ENCODE measurements at regions not wholly inside any gene's neighbourhood (a gene's known extent, or its start where the extent isn't known, plus 50 kb on each side); places are given as distances from the start of the nearest gene placed in this dataset.

DNA sequence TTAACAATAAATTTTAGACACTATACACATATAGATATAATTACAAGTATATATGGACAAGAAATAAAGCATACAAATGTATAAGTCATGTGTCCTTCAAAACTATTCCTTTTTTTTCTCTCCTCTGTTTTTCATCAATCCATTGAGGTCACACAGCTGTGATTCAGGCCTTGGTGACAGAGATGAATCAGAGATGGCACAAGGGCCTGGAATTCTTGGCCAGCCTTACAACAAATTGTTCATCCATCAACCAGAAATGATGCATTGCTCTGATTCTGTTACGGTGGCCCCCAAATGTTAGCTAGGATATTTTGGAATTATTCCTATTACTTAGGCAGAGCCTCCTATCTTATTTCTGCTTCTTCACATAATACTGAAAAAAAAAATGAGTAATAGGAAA is 108.7 kb upstream of the MPDZ start:
- no peaks in the 10 kb centered on the region for H3K27me3 Mint-ChIP-seq
- TF ChIP-seq, protein P1, sequence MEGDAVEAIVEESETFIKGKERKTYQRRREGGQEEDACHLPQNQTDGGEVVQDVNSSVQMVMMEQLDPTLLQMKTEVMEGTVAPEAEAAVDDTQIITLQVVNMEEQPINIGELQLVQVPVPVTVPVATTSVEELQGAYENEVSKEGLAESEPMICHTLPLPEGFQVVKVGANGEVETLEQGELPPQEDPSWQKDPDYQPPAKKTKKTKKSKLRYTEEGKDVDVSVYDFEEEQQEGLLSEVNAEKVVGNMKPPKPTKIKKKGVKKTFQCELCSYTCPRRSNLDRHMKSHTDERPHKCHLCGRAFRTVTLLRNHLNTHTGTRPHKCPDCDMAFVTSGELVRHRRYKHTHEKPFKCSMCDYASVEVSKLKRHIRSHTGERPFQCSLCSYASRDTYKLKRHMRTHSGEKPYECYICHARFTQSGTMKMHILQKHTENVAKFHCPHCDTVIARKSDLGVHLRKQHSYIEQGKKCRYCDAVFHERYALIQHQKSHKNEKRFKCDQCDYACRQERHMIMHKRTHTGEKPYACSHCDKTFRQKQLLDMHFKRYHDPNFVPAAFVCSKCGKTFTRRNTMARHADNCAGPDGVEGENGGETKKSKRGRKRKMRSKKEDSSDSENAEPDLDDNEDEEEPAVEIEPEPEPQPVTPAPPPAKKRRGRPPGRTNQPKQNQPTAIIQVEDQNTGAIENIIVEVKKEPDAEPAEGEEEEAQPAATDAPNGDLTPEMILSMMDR (conservative IDR thresholded peaks at IDR 0.05): no peak
- no peak for DNase-seq (ENCODE audit: extremely low spot score, unreplicated experiment)
- H3K36me3 Mint-ChIP-seq: peaks cover 5% of the 10 kb centered on the region
- peaks cover 27% of the 10 kb centered on the region for H3K9me3 Mint-ChIP-seq
- H3K27ac Mint-ChIP-seq: no peak overlapping the region
- H3K4me1 Mint-ChIP-seq (ENCODE audit: unreplicated experiment): peaks cover 4% of the 10 kb centered on the region
- H3K4me3 Mint-ChIP-seq: no peak overlapping the region

DNA sequence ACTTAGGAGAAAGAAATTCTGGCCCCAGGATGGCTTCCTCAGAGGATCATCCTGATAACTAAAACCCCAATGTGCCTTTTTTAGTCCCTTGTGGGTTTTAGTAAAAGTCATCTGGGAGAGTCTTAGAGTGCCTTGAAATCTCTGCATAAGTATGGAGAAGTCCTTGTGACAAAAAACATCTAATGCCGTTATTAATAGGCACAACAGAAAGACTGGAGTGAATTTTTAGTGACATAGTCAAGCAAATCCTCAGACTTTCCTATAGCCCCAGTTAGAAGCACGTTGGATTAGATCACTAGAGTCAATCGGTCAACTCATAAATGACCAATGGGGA is 108.2 kb upstream of the MPDZ start:
- no peaks in the 10 kb centered on the region for H3K27me3 Mint-ChIP-seq
- H3K36me3 Mint-ChIP-seq: peaks cover 5% of the 10 kb centered on the region
- no peak overlapping the region for H3K4me3 Mint-ChIP-seq
- DNase-seq (ENCODE audit: extremely low spot score, unreplicated experiment): no peak
- TF ChIP-seq, protein P1 (conservative IDR thresholded peaks at IDR 0.05): no peak
- no peak overlapping the region for H3K27ac Mint-ChIP-seq
- H3K4me1 Mint-ChIP-seq (ENCODE audit: unreplicated experiment): peaks cover 4% of the 10 kb centered on the region
- peaks cover 27% of the 10 kb centered on the region for H3K9me3 Mint-ChIP-seq

DNA sequence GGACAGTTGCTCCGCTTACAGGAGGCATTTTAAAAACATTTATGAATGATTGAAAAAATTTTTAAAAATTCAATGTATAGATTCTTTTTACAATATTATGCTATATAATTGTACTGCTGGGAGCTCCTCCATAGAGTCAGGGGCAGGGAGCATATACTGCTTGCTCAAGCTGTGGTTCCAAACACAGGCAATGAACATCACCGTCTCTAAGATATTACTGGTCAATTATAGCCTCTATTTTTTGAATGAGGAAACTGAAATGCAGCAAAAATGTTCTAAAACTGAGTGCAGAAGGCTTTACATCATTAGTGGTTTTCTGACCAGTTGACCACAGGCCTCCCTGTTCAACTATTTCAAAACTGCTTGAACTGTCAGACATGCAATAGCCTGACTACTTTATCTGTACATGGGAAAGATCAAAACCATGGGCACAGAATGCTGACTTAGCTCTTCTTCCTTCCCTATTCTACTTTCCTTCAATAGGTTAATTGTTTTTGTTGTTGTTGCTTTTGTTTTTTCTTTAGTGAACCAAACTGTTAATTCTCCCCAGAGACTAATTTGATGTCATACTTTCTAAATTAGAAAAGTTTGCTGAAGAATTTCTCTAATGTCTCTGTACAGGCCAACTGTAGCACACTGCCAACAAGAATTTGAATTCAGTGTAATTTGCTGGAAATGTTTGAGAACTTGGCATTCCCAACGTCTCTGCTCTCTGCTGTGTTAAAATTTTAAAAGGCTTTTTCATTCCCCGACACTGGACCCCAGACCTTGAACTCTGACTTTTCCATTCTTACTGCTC is 107.6 kb upstream of the MPDZ start:
- no peak overlapping the region for H3K4me3 Mint-ChIP-seq
- TF ChIP-seq, protein P1 (conservative IDR thresholded peaks at IDR 0.05): no peak
- H3K4me1 Mint-ChIP-seq (ENCODE audit: unreplicated experiment): peaks cover 4% of the 10 kb centered on the region
- no peak for DNase-seq (ENCODE audit: extremely low spot score, unreplicated experiment)
- H3K9me3 Mint-ChIP-seq: peaks cover 27% of the 10 kb centered on the region
- peaks cover 5% of the 10 kb centered on the region for H3K36me3 Mint-ChIP-seq
- no peaks in the 10 kb centered on the region for H3K27me3 Mint-ChIP-seq
- H3K27ac Mint-ChIP-seq: no peak overlapping the region

DNA sequence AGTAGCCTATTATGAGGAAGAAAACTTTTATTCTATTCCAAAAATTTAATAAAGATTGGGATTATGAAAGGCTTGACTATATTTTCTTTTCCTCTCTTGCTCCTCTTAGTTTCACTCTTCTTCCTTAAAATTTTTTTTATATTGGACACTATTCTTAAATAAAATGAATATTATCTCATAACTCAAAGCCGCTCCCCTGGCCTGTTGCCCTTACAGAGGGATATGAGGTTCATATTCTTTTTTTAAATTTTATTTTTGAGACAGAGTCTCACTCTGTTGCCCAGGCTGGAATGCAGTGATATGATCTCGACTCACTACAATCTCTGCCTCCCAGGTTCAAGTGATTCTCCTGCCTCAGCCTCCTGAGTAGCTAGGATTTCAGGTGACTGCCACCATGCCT is 106.8 kb upstream of the MPDZ start:
- TF ChIP-seq, protein P1 (conservative IDR thresholded peaks at IDR 0.05): no peak
- DNase-seq (ENCODE audit: extremely low spot score, unreplicated experiment): no peak

DNA sequence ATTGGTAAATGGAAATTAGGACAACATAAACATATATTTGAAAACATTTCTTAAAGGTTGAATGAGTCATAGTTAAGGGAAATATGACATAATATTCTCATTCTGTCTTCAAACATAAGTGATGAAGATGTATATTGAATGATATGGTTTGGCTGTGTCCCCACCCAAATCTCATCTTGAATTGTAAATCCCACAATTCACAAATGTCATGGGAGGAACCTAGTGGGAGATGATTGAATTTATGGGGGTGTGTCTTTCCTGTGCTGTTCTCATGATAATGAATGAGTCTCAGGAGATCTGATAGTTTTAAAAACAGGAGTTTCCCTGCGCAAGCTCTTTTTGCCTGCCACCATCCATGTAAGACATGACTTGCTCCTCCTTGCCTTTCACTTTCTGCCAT is 104.4 kb upstream of the MPDZ start:
- Mint-ChIP-seq H3K4me3 (no peak overlapping the region), H3K27ac (no peak overlapping the region), H3K9me3 (peaks cover 7% of the 10 kb centered on the region), H3K36me3 (peaks cover 5% of the 10 kb centered on the region), H3K27me3 (no peaks in the 10 kb centered on the region), H3K4me1 (ENCODE audit: unreplicated experiment) (peaks cover 4% of the 10 kb centered on the region)
- TF ChIP-seq, protein P1 (conservative IDR thresholded peaks at IDR 0.05): no peak
- no peak for DNase-seq (ENCODE audit: extremely low spot score, unreplicated experiment)

More for the DNA sequence above, 106.8 kb upstream of the MPDZ start:
- Mint-ChIP-seq H3K27me3 (no peaks in the 10 kb centered on the region), H3K4me3 (no peak overlapping the region), H3K9me3 (peaks cover 19% of the 10 kb centered on the region), H3K4me1 (ENCODE audit: unreplicated experiment) (peaks cover 4% of the 10 kb centered on the region), H3K36me3 (peaks cover 5% of the 10 kb centered on the region), H3K27ac (no peak overlapping the region)
